NB4 (cell line): ENCODE measurements at regions not wholly inside any gene's neighbourhood (a gene's known extent, or its start where the extent isn't known, plus 50 kb on each side); places are given as distances from the start of the nearest gene placed in this dataset.

Source experiments
- CTCF ChIP-seq: IDR thresholded peaks from one replicate; pipeline ENCODE4 v1.5.1; 2012; ENCODE audit warnings: low read depth, low read length
- MAX ChIP-seq: IDR thresholded peaks from 2 replicates; pipeline ENCODE4 v1.6.1; 2011; ENCODE audit warnings: low read depth, low read length
- MYC ChIP-seq: IDR thresholded peaks from 2 replicates; pipeline ENCODE4 v1.6.1; 2011; ENCODE audit warnings: low read depth, low read length
- POLR2A ChIP-seq: IDR thresholded peaks from 2 replicates; pipeline ENCODE4 v1.6.1; 2011; ENCODE audit warnings: mild to moderate bottlenecking; ENCODE audit not compliant: insufficient read length; ENCODE audit errors: extremely low read depth

- no peak for TF ChIP-seq MYC
- TF ChIP-seq CTCF: no peak
- no peak for TF ChIP-seq POLR2A
- TF ChIP-seq MAX: no peak
Measured at GRCh38 chr14:54121466-54122027, 164.9 kb upstream of the BMP4 start.
